ENCODE measurements at regions not wholly inside any gene's neighbourhood (a gene's known extent, or its start where the extent isn't known, plus 50 kb on each side); places are given as distances from the start of the nearest gene placed in this dataset.

DNA sequence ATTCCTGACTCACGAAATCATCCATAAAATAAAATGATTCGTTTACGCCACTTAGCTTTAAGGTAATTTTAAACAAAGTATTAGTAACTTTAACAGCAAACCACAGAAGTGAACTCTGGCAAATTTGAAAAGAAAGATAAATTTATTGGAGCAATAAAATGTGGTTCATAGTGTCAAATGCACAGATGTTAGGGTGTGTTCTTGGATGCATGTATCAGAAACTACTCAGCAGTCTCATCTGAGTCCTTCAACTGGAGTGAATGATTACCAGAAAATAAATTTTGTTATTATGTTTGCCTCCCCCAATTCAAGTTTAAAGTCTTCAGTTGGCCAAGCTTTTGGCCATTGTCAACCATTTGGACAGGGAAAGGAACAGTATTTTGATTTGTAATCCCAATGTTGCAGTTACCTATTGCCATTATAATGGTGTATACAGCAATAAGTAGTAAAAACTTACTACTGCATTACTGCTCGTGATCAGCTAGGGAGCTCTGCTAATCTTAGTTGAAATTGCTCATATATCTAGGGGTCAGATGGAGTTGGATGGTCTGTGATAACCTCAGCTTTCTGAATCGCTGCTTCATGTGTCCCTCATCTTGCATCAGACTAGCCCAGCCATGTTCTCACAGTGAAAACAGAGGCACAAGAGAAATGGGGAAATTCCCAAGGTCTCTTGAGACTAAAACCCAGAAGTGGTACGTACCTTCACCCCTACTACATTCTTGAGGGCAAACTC lies 254.6 kb upstream of the KCNIP4 start:
- FAIRE-seq = no peak
- TF ChIP-seq, protein P1, sequence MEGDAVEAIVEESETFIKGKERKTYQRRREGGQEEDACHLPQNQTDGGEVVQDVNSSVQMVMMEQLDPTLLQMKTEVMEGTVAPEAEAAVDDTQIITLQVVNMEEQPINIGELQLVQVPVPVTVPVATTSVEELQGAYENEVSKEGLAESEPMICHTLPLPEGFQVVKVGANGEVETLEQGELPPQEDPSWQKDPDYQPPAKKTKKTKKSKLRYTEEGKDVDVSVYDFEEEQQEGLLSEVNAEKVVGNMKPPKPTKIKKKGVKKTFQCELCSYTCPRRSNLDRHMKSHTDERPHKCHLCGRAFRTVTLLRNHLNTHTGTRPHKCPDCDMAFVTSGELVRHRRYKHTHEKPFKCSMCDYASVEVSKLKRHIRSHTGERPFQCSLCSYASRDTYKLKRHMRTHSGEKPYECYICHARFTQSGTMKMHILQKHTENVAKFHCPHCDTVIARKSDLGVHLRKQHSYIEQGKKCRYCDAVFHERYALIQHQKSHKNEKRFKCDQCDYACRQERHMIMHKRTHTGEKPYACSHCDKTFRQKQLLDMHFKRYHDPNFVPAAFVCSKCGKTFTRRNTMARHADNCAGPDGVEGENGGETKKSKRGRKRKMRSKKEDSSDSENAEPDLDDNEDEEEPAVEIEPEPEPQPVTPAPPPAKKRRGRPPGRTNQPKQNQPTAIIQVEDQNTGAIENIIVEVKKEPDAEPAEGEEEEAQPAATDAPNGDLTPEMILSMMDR (IDR thresholded peaks at IDR 0.05; ENCODE audit: insufficient read depth, missing control alignments) = no peak

DNA sequence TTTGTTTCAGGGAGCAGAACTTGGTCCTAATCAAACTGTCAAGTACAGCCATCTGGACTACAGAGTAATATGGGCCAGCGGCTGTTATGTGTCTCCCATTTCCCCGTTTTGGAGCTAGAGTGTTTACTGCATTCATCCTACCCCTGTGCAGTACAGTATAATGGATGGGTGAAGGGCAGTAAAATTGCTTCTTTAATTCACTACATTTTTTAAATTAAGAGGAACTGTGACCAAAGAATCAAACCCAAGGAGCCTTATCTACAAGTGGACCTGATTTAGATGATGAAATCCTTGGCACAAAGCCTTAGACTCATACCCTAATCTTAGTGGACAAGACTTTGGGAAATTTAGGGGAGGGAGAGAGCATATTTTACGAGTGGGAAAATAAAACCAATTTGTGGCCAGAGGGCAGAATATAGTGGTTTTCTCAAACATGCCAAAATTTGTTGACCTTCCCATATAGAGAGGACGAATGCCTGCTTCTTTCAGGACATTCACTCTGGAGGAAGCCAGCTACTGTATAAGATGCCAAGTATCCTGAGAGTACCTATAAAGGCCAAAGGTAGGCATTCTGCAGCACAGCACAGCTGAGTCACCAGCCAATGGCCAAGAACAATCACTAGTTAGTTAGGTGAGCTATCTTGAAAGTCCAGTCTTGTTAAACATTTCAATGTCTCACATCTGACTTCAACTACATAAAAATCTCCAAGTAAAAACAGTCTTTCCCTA lies 253.8 kb upstream of the KCNIP4 start:
- TF ChIP-seq, protein P1 (IDR thresholded peaks at IDR 0.05; ENCODE audit: insufficient read depth, missing control alignments) = no peak
- DNase-seq (ENCODE audit: insufficient read length, low spot score) (no peak), FAIRE-seq (no peak)

More for the DNA sequence above, 254.6 kb upstream of the KCNIP4 start:
- no peak for DNase-seq (ENCODE audit: insufficient read length, low spot score)

DNA sequence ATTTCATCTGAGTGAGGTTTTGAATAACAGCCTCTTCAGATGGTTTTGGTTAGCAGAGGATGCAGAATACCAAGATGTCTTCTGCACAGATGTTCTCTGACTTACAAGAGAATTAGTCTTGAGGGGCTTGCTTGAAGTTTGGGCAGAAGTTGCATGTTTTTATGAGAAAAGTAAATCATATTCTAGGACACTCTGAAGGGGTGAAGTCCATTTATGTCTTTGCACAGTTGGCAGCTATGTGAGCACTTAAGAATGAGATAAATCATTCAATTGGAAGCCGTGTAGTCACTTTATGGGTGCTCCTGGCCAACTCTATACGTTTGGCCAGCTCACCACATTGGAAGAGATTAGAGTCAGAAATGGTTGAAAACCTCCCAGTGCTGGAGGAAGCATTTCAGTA lies 252.7 kb upstream of the KCNIP4 start:
- FAIRE-seq (no peak), DNase-seq (ENCODE audit: insufficient read length, low spot score) (no peak)
- TF ChIP-seq, protein P1 (IDR thresholded peaks at IDR 0.05; ENCODE audit: insufficient read depth, missing control alignments) = no peak

DNA sequence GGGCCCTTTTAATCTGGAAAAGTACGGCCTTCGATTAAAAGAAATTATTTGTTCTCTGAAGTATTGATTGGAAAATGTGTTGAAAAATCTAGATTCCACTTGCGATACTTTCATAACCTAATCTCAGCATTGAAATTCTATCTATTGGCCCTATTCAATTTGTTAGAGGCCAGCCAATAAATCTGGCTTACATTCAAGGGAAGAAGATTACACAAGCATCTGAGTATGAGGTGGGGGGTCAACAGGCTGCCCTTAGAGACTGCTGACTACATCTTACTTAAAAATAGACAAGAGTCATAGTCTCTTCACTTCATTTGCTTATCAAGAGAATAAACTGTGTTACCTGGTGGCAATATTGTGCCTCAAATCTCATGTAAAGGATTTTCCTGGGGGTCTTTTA lies 248.0 kb upstream of the KCNIP4 start:
- DNase-seq (ENCODE audit: insufficient read length, low spot score) (no peak), FAIRE-seq (no peak)
- TF ChIP-seq, protein P1 (IDR thresholded peaks at IDR 0.05; ENCODE audit: insufficient read depth, missing control alignments) = no peak

DNA sequence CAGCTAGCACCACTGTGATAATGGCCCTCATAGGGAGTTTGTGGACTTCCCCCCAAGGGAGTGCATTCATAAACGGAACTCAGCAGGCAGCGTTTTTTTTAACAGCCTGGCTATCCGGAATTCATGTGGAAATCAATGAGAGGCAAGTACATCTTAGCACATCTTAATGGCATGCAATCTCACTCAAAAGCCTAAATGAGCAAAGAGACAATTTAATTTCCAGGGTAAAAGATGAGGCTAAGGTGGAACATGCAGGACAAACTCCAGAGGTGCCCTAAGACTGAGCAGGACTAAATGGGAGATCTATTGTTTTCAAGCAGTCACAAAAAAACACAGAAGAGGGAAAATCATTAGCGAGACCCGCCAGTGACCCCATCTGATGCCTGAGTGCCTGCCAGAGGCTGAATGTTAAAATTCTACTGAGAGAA lies 243.5 kb upstream of the KCNIP4 start:
- no peak for DNase-seq (ENCODE audit: insufficient read length, low spot score)
- TF ChIP-seq, protein P1 (IDR thresholded peaks at IDR 0.05; ENCODE audit: insufficient read depth, missing control alignments) = no peak
- FAIRE-seq = no peak

DNA sequence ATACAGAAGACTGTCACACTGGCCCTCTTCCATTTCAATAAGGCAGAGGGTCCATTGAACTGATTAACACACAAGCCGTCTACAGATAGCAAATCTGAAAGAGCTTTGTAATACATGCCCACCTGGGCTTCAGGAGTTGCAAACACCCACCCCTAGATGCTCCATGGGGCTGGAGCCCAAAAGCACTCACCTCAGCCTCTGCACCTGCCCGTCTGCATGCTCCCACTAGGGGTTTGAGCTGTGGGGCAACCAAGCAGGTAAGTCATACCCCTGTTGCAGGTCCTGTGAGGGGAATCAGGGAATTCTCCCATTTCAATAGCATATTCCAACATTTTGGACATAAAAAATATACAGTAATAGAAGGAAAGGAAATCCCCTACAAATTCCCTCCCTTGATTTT lies 243.0 kb upstream of the KCNIP4 start:
- TF ChIP-seq, protein P1 (IDR thresholded peaks at IDR 0.05; ENCODE audit: insufficient read depth, missing control alignments) = no peak
- no peak for DNase-seq (ENCODE audit: insufficient read length, low spot score)
- FAIRE-seq = no peak

DNA sequence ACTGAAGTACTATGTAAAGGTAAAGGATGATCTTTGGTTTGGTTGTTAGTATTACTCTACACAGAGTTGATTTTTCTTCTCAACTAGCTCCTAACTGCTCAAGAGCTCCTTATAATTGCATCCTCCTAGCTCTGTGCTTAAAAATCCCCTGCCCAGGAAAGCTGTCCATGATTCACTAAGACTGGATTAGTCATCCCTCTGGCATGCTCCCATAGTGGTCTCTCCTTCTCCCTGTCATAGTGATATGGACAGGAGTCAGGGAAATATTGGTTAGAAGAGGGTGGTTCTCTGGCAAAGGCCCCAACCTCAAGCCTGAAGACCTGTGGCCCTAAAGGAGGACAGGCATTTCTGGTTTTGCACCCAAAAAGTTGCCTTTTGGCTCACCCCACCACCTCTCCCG lies 242.3 kb upstream of the KCNIP4 start:
- FAIRE-seq (no peak), DNase-seq (ENCODE audit: insufficient read length, low spot score) (no peak)
- TF ChIP-seq, protein P1 (IDR thresholded peaks at IDR 0.05; ENCODE audit: insufficient read depth, missing control alignments) = no peak
